Fibroblast of skin of right quadriceps (primary cell): ENCODE measurements at regions not wholly inside any gene's neighbourhood (a gene's known extent, or its start where the extent isn't known, plus 50 kb on each side); places are given as distances from the start of the nearest gene placed in this dataset.

Source experiments
- DNase-seq: peaks from one replicate; pipeline ENCODE4 v3.0.0-alpha.2; 2013

DNA sequence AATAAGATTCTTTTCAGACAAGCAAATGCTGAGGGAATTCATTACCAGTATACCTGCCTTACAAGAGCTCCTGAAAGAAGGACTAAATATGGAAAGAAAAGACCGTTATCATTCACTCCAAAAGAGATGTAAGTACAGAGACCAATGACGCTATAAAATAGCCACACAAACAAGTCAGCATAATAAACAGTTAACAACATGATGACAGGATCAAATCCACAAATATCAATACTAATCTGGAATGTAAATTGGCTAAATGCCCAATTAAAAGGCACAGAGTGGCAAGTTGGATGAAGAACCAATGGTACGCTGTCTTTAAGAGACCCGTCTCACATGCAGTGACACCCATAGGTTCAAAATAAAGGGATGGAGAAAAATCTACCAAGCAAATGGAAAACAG lies 349.6 kb upstream of the MPDZ start:
- no peak for DNase-seq

DNA sequence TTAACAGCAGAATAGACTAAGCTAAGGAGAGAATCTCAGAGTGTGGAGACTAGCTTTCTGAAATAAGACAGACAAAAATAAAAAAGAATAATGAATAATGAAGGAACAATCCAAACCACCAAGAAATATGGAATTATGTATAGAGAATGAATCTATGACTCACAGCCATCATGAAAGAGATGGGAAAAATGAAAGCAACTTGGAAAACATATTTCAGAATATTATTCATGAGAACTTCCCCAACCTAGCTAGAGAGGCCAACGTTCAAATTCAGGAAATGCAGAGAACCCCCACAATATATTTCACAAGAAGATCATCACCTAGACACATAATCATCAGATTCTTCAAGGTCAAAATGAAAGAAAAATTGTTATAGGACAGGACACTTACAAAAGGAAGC lies 349.0 kb upstream of the MPDZ start:
- DNase-seq: peak; percentile 32

DNA sequence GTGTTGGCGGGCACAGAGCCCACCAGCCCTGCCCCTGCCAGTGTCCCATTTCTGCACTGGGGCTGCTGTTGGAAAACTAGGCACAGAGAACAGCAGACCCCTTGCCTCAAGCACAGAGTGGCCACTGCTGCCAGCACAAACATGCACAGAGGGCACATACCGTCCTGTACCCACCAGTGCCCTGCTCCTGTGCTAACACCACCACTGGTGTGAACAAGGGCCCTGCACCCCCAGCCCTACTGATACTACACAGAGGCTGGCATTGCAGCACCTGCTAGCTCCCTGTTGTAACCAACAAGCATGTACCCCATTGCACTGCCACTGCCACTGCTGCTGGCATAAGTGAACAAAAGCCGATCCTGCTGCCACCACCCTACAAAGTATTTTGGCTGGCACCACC lies 348.0 kb upstream of the MPDZ start:
- DNase-seq: no peak

DNA sequence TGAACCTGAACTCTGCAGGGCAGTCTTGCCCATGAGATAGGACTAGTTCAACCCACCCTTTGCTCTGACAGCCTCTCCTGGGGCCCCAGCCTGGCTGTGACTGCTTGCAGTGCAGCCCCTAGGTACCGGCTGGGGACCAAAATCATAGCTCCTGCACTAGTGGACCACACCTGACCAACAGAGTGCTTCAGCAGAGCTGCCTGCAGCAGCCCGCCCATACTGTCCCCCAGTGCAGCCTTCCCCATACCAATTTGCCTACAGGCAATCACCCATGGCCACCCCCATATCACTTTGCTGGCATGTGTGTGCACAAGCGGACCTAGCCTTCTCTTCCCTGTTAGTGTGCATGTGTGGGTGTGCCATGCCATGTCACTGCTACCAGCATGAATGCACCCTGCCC lies 347.6 kb upstream of the MPDZ start:
- DNase-seq: no peak

DNA sequence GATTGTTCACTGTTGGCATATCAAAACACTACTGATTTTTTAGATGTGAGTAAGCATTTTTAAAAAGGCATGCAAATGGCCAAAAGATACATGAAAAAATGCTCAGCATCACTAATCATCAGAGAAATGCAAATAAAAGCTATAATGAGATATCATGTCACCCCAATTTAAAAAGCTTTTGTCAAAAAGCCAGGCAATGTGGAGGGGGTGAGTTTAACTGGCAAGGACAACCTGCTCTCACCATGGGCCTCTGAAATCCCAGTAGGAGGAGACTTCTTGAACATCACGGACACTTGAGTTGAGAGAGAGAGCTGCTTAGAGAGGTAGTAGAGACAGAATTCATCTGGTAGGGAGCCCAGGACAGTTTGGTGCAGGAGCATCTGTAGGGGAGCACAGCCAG lies 347.1 kb upstream of the MPDZ start:
- no peak for DNase-seq

GRCh38 chr9:13621872-13622564 lies 342.5 kb upstream of the MPDZ start:
- no peak for DNase-seq

GRCh38 chr9:13616491-13617035 lies 337.1 kb upstream of the MPDZ start:
- DNase-seq: no peak

GRCh38 chr9:13615660-13616490 lies 336.4 kb upstream of the MPDZ start:
- no peak for DNase-seq

GRCh38 chr9:13614060-13614459 lies 334.6 kb upstream of the MPDZ start:
- no peak for DNase-seq

GRCh38 chr9:13613296-13613695 lies 333.8 kb upstream of the MPDZ start:
- no peak for DNase-seq

DNA sequence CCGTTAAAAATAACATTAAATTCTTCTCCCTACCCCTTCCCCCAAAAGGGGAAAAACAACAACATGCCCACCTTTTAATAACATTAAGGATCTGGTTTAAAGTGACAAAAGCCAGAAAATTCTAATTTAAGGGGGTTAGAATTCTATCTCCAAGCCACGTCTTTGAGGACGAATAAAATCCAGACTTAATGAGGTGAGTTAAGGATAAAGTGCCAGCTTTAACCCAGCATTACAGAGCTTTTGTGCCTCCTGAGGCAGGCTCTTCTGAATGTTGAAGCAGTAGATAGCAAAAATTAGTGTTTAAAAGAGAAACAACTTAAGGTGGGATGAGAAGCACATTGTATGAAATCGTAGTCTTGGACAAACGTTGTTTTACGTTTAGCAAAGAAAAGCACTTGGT lies 329.0 kb upstream of the MPDZ start:
- no peak for DNase-seq

GRCh38 chr9:13607481-13608441 lies 328.3 kb upstream of the MPDZ start:
- peak; percentile 36 for DNase-seq

- no peak for DNase-seq
Observed at GRCh38 chr9:13606586-13606985, 327.1 kb upstream of the MPDZ start.

GRCh38 chr9:13603921-13604320 lies 324.4 kb upstream of the MPDZ start:
- peak; percentile 31 for DNase-seq

DNA sequence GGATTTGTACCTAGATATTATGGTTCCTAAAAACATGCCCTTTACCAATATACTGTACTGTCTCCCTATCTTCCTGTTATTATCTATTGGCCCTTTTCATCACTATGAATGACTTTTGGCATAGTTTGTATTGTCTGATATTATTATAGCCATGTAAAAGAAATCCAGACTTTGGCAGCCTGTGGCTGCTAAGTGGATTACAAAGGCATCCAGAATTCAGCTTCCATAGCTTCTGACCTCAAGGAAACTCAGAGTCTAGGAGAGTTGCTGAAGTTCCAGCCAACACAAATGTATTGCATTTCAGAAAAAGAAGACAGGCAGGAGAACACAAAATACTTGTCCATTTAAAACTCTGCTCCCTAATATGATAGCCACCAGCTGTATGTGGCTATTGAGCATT lies 319.2 kb upstream of the MPDZ start:
- DNase-seq: no peak

DNA sequence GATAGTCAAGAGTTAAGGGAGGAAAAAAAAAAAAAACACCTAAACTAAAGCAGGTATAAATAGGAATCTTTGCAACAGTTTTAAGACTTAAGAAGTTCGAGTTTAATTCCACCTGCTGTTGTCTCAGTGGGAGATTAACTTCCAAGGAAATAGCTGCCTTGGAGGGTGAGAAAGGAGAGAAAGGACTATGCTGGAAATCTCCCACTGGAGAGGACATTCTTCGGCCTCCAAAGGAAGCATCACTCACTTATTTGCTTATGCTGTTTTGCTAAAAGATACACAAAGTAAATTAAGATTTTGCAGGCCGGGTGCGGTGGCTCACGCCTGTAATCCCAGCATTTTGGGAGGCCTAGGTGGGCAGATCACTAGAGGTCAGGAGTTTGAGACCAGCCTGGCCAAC lies 317.9 kb upstream of the MPDZ start:
- no peak for DNase-seq

GRCh38 chr9:13597004-13597403 lies 317.5 kb upstream of the MPDZ start:
- no peak for DNase-seq

GRCh38 chr9:13596383-13596970 lies 317.0 kb upstream of the MPDZ start:
- DNase-seq: no peak

- peak; percentile 46 for DNase-seq
Observed at GRCh38 chr9:13590996-13591395, 311.5 kb upstream of the MPDZ start.

DNA sequence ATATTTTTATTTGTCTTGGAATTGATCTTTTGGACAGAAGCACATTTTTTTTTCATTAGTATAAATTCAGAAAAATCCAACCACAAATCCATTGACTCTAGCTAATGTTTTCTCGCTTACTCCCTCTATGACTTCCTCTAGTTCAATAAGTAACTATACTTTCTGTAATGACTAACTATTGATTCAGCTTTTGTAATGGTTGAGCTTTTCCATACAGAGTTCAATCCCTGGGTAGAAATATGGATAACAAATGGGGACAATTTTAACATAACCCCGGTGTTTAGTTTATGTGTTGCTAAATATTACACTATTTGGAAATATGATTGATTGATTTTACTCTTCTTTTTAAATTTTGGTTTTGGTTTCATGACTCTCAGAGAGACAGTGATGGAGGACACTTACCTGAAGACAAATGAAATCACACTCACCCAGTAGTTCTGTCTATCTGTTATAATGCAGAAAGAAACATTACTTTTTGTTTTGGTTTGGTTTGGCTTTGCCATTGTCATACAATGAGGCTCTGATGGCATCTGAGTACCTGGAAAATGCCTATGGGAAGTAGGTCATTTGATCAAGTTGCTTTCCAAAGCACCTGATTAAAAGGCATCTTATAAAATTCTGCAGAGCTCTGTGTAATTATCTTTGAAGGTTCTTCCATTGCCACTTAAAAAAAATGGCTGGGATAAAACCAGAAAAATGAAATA lies 309.7 kb upstream of the MPDZ start:
- DNase-seq: no peak

DNA sequence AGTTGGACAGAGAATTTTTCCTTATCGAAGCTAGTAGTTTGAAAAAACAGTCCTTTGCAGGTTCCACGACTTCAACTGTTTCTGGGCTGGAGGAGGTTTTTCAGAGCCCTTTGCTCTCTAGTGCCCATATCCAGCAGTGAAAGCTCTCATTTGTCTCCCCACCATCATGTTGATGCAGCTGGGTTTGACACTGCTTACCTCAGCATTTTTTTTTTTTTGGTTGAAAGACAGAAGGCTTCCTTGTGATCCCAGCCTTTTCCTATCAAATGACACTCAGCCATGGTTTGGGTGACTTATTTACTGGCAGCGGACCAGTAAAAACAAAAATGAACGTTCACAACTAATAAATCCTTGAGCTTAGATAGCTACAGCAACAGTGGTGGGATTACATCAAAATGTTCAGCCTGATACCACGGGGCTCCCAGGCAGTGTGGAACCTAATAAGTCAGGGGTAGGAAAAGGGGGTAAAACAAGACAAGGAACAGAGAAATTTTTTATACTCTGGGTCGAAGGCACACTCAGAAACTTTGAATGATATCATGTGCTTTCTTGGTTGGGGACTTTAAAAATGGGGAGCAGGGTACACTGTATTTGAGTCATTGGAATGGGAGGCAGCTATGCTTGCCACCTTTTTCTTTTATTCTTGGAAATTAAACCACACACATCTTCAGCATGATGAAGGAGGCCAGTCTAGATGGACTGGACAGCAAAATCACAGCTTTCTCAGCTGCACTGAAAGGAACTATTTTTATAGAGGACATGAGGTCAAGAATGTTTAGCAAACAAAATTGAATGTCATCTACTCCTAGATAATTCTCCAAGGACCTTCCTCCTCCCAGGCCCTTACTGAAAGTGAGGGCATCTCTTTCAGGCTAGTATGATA lies 308.9 kb upstream of the MPDZ start:
- peak; percentile 28 for DNase-seq
